ENCODE measurements at regions not wholly inside any gene's neighbourhood (a gene's known extent, or its start where the extent isn't known, plus 50 kb on each side); places are given as distances from the start of the nearest gene placed in this dataset.

DNA sequence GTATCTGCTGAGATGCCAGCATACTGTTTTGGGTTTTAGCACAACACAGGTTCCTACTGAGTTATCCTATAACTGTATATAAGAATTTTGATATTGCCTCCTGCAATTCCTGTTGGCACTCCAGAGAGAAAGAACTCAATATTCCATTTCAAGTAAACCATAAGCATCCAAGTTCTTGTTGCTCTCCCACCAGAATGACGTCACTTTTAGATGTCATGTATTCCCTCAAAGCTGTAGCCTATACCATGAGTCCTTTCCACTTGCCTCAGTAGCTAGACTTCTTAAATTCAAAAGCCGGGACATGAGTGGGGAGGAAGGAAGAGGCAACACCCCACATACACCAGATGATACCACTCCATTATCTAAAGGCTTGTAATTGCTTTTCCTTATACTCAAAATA lies 171.5 kb downstream of the ALDH8A1 start (continued):
- TF ChIP-seq CHD7 (IDR thresholded peaks at IDR 0.05; ENCODE audit: insufficient replicate concordance, low read length): no peak
- TF ChIP-seq NANOG (IDR thresholded peaks at IDR 0.05; ENCODE audit: insufficient read depth, low read depth, low read length, poor library complexity, severe bottlenecking): no peak
